ENCODE measurements at regions not wholly inside any gene's neighbourhood (a gene's known extent, or its start where the extent isn't known, plus 50 kb on each side); places are given as distances from the start of the nearest gene placed in this dataset.
"Not testable (repeated sequence)": the region's sequence is repeated elsewhere in the genome, so short reads cannot be mapped to it uniquely, and the experiment has no call there.

DNA sequence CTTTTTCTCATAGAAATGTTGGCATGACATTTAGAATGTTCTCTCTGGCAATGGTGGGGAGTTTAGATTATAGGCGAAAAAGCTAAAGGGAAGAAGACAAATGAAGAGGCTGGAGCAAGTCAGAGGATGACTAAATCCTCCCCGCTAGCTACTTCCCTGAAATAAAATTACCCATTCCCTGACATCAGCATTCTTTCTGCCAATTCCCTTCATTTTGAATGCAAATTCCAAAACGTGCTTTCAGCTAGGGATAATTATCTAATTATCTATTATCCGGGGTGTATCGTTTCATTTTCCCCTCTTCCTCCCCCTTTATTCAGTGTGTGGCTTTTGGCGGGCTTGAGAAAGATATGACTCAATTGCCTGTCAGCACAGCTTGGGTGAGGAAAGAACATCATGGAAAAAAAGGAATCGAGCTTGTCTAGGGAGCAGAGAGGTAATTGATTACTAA is 672.3 kb downstream of the TNS3 start:
- H3K27me3 ChIP-seq (ENCODE audit: control insufficient read depth in 1 of 2, insufficient read depth in 1 of 2, low read length in 2 of 2), result no peaks in the 10 kb centered on the region
- H3K36me3 ChIP-seq (ENCODE audit: control insufficient read depth in 1 of 2, insufficient read depth in 2 of 2, low read depth in 1 of 2, low read length in 2 of 2), result no peaks in the 10 kb centered on the region
- peak overlapping the region; percentile 60 to 81 for H3K4ac ChIP-seq (ENCODE audit: low read depth in 1 of 2, low read length in 2 of 2)
- H3K4me2 ChIP-seq (ENCODE audit: low read length, poor library complexity, severe bottlenecking), result peak overlapping the region; percentile 42
- H2BK5ac ChIP-seq (ENCODE audit: low read depth, low read length, poor library complexity, severe bottlenecking), result peak overlapping the region; percentile 54
- DNase-seq, result peak; percentile 73
- H3K4me3 ChIP-seq (ENCODE audit: insufficient read depth in 1 of 2, low read depth in 1 of 2, low read length in 2 of 2), result peak overlapping the region in 1 of 2 experiments; percentile 45
- H3K4me1 ChIP-seq (ENCODE audit: control insufficient read depth, insufficient read depth, low read depth, low read length), result peaks cover 3% of the 10 kb centered on the region
- peak overlapping the region; percentile 80 for H2BK120ac ChIP-seq (ENCODE audit: low read depth, low read length)
- no peak overlapping the region for H3K14ac ChIP-seq (ENCODE audit: low read length in 2 of 2)
- no peak overlapping the region for H4K91ac ChIP-seq (ENCODE audit: low read length)
- H3K18ac ChIP-seq (ENCODE audit: low read depth in 1 of 2, low read length in 2 of 2), result peak overlapping the region; percentile 72 to 76
- no peak overlapping the region for H2BK15ac ChIP-seq (ENCODE audit: low read depth, poor library complexity, severe bottlenecking)
- H3K79me1 ChIP-seq (replicated peaks; ENCODE audit: low read length, poor library complexity, severe bottlenecking), result no peaks in the 10 kb centered on the region
- H3K9ac ChIP-seq (ENCODE audit: low read length), result peak overlapping the region; percentile 76
- H3K9me3 ChIP-seq (ENCODE audit: control insufficient read depth, low read length), result no peaks in the 10 kb centered on the region
- peak overlapping the region; percentile 67 to 91 for H2BK12ac ChIP-seq (ENCODE audit: low read length in 2 of 2)
- H3K23ac ChIP-seq (ENCODE audit: low read length in 2 of 2), result no peak overlapping the region
- no peak overlapping the region for H2AK5ac ChIP-seq (ENCODE audit: low read length, severe bottlenecking)
- no peak overlapping the region for H2AFZ ChIP-seq (ENCODE audit: low read depth, low read length)
- no peak overlapping the region for H4K8ac ChIP-seq (ENCODE audit: low read length)
- peak overlapping the region; percentile 86 for H3K27ac ChIP-seq (ENCODE audit: low read length, poor library complexity, severe bottlenecking)
- 0% methylated on average over 3 of the region's 7 CpGs for WGBS

DNA sequence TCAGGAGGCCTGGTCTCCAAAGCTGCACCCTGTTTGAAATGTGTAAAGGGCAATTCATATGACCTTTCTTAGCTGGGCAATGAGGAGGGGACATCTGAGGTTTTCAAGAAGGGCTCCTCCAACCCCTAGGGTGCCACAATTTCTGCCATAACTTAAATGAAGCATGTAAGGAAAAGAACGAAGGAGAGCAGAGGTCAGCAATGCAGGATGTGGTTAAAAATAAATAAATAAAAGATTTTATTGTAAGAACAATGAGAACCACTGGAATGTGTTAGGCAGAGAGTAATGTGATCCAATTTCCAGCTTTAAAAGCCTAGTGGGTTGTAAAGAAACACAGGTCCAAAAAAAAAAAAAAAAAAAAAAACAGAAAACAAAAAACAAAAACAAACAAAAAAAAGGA is 673.1 kb downstream of the TNS3 start:
- Histone ChIP-seq H2BK12ac (ENCODE audit: low read length in 2 of 2) (peak overlapping the region; percentile 88 to 98), H3K4me3 (ENCODE audit: insufficient read depth in 1 of 2, low read depth in 1 of 2, low read length in 2 of 2) (no peak overlapping the region), H3K9me3 (ENCODE audit: control insufficient read depth, low read length) (no peaks in the 10 kb centered on the region), H3K9ac (ENCODE audit: low read length) (peak overlapping the region; percentile 76), H3K18ac (ENCODE audit: low read depth in 1 of 2, low read length in 2 of 2) (peak overlapping the region; percentile 94 to 100), H2AFZ (ENCODE audit: low read depth, low read length) (no peak overlapping the region), H3K4me1 (ENCODE audit: control insufficient read depth, insufficient read depth, low read depth, low read length) (peaks cover 3% of the 10 kb centered on the region), H3K4me2 (ENCODE audit: low read length, poor library complexity, severe bottlenecking) (no peak overlapping the region), H4K8ac (ENCODE audit: low read length) (peak overlapping the region; percentile 94), H2BK5ac (ENCODE audit: low read depth, low read length, poor library complexity, severe bottlenecking) (peak overlapping the region; percentile 73), H3K23ac (ENCODE audit: low read length in 2 of 2) (no peak overlapping the region), H2BK120ac (ENCODE audit: low read depth, low read length) (peak overlapping the region; percentile 90), H3K14ac (ENCODE audit: low read length in 2 of 2) (peak overlapping the region in 1 of 2 experiments; percentile 91), H3K79me1 (replicated peaks; ENCODE audit: low read length, poor library complexity, severe bottlenecking) (no peaks in the 10 kb centered on the region), H4K91ac (ENCODE audit: low read length) (peak overlapping the region; percentile 96), H3K4ac (ENCODE audit: low read depth in 1 of 2, low read length in 2 of 2) (peak overlapping the region in 1 of 2 experiments; percentile 95), H2BK15ac (ENCODE audit: low read depth, poor library complexity, severe bottlenecking) (peak overlapping the region; percentile 23), H2AK5ac (ENCODE audit: low read length, severe bottlenecking) (peak overlapping the region; percentile 97), H3K27ac (ENCODE audit: low read length, poor library complexity, severe bottlenecking) (peak overlapping the region; percentile 86), H3K27me3 (ENCODE audit: control insufficient read depth in 1 of 2, insufficient read depth in 1 of 2, low read length in 2 of 2) (no peaks in the 10 kb centered on the region), H3K36me3 (ENCODE audit: control insufficient read depth in 1 of 2, insufficient read depth in 2 of 2, low read depth in 1 of 2, low read length in 2 of 2) (no peaks in the 10 kb centered on the region)
- WGBS, result 0% methylated on average over 1 of the region's 1 CpG
- DNase-seq, result peak; percentile 74

DNA sequence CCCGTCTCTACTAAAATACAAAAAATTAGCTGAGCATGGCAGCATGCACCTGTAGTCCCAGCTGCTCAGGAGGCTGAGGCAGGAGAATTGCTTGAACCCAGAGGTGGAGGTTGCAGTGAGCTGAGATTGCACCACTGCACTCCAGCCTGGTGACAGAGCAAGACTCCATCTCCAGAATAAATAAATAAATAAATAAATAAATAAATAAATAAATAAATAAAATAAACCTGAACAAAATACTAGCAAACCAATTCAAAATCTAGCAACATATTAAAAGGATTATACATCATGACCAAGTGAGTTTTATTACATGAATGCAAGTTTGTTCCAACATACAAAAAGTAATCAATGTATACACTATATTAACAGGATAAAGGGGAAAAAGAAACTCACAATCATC is 677.4 kb downstream of the TNS3 start:
- not testable (repeated sequence) for H3K14ac ChIP-seq (ENCODE audit: low read length in 2 of 2); H2BK120ac ChIP-seq (ENCODE audit: low read depth, low read length); H3K4me1 ChIP-seq (ENCODE audit: control insufficient read depth, insufficient read depth, low read depth, low read length); H3K9ac ChIP-seq (ENCODE audit: low read length); DNase-seq; H4K8ac ChIP-seq (ENCODE audit: low read length); H2AFZ ChIP-seq (ENCODE audit: low read depth, low read length); H3K23ac ChIP-seq (ENCODE audit: low read length in 2 of 2); H2AK5ac ChIP-seq (ENCODE audit: low read length, severe bottlenecking); H3K4me2 ChIP-seq (ENCODE audit: low read length, poor library complexity, severe bottlenecking); H3K36me3 ChIP-seq (ENCODE audit: control insufficient read depth in 1 of 2, insufficient read depth in 2 of 2, low read depth in 1 of 2, low read length in 2 of 2); H3K27me3 ChIP-seq (ENCODE audit: control insufficient read depth in 1 of 2, insufficient read depth in 1 of 2, low read length in 2 of 2); H3K18ac ChIP-seq (ENCODE audit: low read depth in 1 of 2, low read length in 2 of 2); H2BK15ac ChIP-seq (ENCODE audit: low read depth, poor library complexity, severe bottlenecking); H2BK5ac ChIP-seq (ENCODE audit: low read depth, low read length, poor library complexity, severe bottlenecking); H2BK12ac ChIP-seq (ENCODE audit: low read length in 2 of 2); H3K4me3 ChIP-seq (ENCODE audit: insufficient read depth in 1 of 2, low read depth in 1 of 2, low read length in 2 of 2); H3K79me1 ChIP-seq (replicated peaks; ENCODE audit: low read length, poor library complexity, severe bottlenecking); H3K4ac ChIP-seq (ENCODE audit: low read depth in 1 of 2, low read length in 2 of 2); H3K9me3 ChIP-seq (ENCODE audit: control insufficient read depth, low read length); H4K91ac ChIP-seq (ENCODE audit: low read length); H3K27ac ChIP-seq (ENCODE audit: low read length, poor library complexity, severe bottlenecking)
- WGBS, result 100% methylated on average over 1 of the region's 1 CpG

DNA sequence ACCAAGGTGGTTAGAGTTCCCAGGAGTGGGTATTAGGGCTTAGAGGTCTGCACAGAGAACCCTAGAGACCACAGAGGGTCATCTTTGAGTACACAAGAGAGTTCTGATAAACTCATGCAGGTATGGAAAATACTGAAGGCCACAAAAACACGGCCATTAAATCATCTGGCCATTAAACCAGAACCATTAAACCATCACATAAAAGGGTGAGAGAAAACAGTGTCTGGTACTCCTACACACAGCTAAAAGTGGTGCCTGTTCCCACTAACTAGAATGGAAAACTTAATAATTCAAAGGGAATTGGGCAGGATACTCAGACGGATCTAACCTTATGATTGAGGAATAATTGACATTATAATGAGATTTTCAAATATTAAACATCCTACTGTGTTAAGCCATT is 679.4 kb downstream of the TNS3 start:
- Histone ChIP-seq H3K18ac (ENCODE audit: low read depth in 1 of 2, low read length in 2 of 2) (peak overlapping the region; percentile 58 to 94), H3K4ac (ENCODE audit: low read depth in 1 of 2, low read length in 2 of 2) (peak overlapping the region in 1 of 2 experiments; percentile 51), H3K36me3 (ENCODE audit: control insufficient read depth in 1 of 2, insufficient read depth in 2 of 2, low read depth in 1 of 2, low read length in 2 of 2) (no peaks in the 10 kb centered on the region), H3K4me3 (ENCODE audit: insufficient read depth in 1 of 2, low read depth in 1 of 2, low read length in 2 of 2) (no peak overlapping the region), H3K4me2 (ENCODE audit: low read length, poor library complexity, severe bottlenecking) (no peak overlapping the region), H3K27ac (ENCODE audit: low read length, poor library complexity, severe bottlenecking) (no peak overlapping the region), H3K9me3 (ENCODE audit: control insufficient read depth, low read length) (peaks cover 7% of the 10 kb centered on the region), H2AFZ (ENCODE audit: low read depth, low read length) (no peak overlapping the region), H4K91ac (ENCODE audit: low read length) (no peak overlapping the region), H3K27me3 (ENCODE audit: control insufficient read depth in 1 of 2, insufficient read depth in 1 of 2, low read length in 2 of 2) (no peaks in the 10 kb centered on the region), H3K4me1 (ENCODE audit: control insufficient read depth, insufficient read depth, low read depth, low read length) (no peaks in the 10 kb centered on the region), H2AK5ac (ENCODE audit: low read length, severe bottlenecking) (no peak overlapping the region), H2BK15ac (ENCODE audit: low read depth, poor library complexity, severe bottlenecking) (no peak overlapping the region), H2BK12ac (ENCODE audit: low read length in 2 of 2) (peak overlapping the region; percentile 74 to 93), H3K14ac (ENCODE audit: low read length in 2 of 2) (no peak overlapping the region), H3K23ac (ENCODE audit: low read length in 2 of 2) (no peak overlapping the region), H3K9ac (ENCODE audit: low read length) (no peak overlapping the region), H3K79me1 (replicated peaks; ENCODE audit: low read length, poor library complexity, severe bottlenecking) (no peaks in the 10 kb centered on the region), H4K8ac (ENCODE audit: low read length) (no peak overlapping the region), H2BK120ac (ENCODE audit: low read depth, low read length) (peak overlapping the region; percentile 73), H2BK5ac (ENCODE audit: low read depth, low read length, poor library complexity, severe bottlenecking) (no peak overlapping the region)
- no CpG with 5 or more reads among the region's 2 CpGs for WGBS
- no peak for DNase-seq

All from mesenchymal stem cell (in vitro differentiated cells and primary cell).